DMS79 treated with DMSO at 0.1 percent for 48 hours (cell line): ENCODE measurements at regions not wholly inside any gene's neighbourhood (a gene's known extent, or its start where the extent isn't known, plus 50 kb on each side); places are given as distances from the start of the nearest gene placed in this dataset.

ENCODE experiments used
- DNase-seq: peaks from one replicate; lab custom pipeline; 2025; lab: John Stamatoyannopoulos, UW

DNA sequence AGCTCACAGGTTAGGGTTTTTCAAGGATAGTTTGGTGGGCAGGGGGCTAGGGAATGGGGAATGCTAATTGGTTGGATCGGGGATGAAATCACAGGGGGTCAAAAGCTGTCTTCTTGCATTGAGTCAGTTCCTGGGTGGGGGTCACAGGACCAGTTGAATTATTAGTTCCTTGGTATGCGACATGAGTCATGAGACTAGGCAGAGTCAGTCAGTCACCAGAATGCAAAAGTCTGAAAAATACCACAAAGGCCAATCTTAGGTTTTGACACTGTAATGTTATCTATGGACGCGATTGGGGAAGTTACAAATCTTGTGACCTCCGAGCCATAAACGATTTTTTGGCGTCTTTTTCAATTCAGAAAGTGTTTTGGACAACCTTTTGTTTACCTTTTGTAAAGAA is 101.2 kb downstream of the ZNF519 start:
- no peak for DNase-seq

DNA sequence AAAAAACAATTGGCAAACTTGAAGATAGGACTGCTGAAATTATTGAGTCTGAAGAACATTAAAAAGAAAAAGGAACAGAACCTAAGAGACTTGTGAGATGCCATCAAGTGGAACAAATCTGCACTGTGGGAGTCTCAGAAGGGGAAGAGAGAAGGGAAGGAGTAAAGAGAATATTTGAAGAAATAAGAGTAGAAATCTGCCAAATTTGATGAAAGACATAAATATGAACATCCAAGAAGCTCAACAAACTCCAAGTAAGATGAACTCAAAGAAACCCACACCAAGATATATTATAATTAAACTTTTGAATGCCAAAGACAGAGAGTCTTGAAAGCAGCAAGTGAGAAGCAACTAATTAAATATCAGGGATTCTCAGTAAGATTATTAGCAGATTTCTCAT is 102.7 kb downstream of the ZNF519 start:
- DNase-seq, result no peak

- DNase-seq, result no peak
Measured at GRCh38 chr18:14026199-14026598, 106.0 kb downstream of the ZNF519 start.

DNA sequence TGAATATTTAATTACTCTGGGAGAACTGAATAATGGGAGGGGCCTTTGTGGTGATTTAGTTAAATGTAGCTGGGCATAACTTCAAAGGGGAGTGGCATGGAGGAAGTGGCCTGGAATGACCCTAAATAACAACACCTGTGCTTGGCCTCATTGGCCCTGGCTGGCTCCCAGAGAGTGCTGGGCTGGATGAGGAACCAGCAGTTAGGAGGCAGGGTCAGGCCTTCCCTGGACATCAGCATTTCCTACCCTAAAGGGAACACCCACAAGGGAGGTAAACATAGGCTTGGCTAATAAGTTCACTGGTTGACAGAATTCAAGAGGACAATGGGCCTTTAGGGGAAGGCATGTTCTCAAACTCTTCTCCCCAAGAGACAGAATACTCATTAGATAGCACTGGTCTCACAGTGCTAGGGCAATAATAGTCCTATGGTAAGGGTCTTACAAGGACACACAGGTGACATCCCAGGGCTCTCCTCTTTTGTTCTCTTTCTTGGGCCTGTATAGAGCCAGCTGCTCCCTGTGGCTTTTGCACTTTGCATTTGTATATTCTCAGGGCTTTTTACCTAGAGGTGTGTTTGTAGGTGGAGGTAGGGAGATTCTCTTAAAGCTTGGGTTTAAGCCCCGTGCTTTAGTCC is 106.8 kb downstream of the ZNF519 start:
- DNase-seq, result no peak

GRCh38 chr18:14015416-14015815 is 100.1 kb upstream of the MC2R start:
- no peak for DNase-seq

- DNase-seq, result no peak
Measured at GRCh38 chr18:14014456-14014855, 99.1 kb upstream of the MC2R start.

DNA sequence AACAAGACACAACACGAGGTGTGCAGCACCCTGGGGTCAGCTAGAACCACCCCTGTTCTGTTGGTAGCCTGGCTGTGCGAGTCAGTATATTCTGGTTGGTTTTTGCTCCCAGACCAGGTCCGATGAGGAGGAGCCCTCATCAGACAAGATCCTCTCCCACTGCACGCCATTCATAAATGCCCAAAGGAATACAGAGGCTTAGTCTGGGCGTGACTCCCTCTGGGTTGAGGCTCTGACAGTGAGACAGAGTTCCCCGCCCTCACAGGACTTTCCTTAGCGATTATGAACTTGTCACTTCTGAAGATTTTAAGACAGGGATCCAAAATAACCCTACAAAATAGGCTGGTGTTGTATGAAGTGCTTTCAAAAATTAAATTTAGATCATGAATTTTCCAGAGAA is 85.5 kb upstream of the MC2R start:
- no peak for DNase-seq

- DNase-seq, result no peak
Measured at GRCh38 chr18:13999231-13999630, 83.9 kb upstream of the MC2R start.

DNA sequence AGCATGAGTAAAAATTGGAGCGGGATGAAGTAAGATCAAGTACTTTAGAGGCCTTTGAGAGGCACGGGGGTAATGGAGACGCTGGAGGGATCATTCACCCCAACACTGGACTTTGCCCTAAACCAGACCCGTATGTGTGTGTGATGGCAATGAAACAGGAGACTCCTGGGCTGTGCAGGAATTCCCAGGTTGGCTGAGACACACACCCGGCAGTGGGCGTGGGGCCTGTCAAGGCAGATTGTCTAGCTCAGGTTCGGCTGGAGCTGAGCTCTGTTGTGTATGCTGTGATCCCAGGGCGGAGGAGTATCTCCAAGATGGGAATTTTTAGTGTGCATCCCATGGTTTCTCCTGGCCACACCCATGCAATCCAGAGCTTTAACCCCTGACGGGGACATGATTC is 83.2 kb upstream of the MC2R start:
- DNase-seq, result no peak

- DNase-seq, result no peak
Measured at GRCh38 chr18:13993730-13994129, 78.4 kb upstream of the MC2R start.

- no peak for DNase-seq
Measured at GRCh38 chr18:13992826-13993540, 77.6 kb upstream of the MC2R start.

GRCh38 chr18:13989199-13989598 is 73.9 kb upstream of the MC2R start:
- no peak for DNase-seq

GRCh38 chr18:13987956-13988355 is 72.6 kb upstream of the MC2R start:
- DNase-seq, result no peak

- peak; percentile 88 for DNase-seq
Measured at GRCh38 chr18:13984080-13984479, 68.7 kb upstream of the MC2R start.

GRCh38 chr18:13983506-13983905 is 68.2 kb upstream of the MC2R start:
- DNase-seq, result peak; percentile 29

- no peak for DNase-seq
Measured at GRCh38 chr18:13982126-13982525, 66.8 kb upstream of the MC2R start.

DNA sequence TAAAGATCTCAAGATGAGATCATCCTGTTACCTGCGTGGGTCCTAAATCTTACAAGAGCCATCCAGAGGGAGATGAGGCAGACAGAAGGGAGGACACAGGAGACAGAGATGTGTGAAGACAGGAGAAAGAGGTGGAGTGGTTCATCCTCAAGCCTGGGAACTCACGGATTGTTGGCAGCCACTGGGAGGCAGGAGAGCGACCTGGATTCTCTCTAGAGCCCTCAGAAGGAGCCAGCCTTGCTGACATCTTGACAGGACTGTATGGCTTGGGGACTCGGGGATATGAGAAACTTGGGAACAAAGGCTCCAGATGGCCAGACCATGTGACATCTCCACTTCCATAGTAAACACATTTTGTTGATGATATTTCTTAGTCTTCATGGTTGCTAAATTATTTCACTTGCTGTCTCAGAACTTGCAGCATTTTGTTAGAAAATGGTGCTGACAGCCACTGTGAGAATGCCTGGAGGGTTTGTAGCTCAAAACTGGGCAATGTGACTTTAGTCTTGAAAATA is 57.8 kb upstream of the MC2R start:
- DNase-seq, result no peak
